ENCODE measurements at regions not wholly inside any gene's neighbourhood (a gene's known extent, or its start where the extent isn't known, plus 50 kb on each side); places are given as distances from the start of the nearest gene placed in this dataset.

GRCh38 chrX:4825550-4825949, 1112.1 kb upstream of the PRKX start:
- peaks cover 2% of the 10 kb centered on the region for H3K9me3 Mint-ChIP-seq
- peaks cover 2% of the 10 kb centered on the region for H3K27me3 Mint-ChIP-seq (ENCODE audit: low read depth)
- H3K36me3 Mint-ChIP-seq (ENCODE audit: low read depth) = no peaks in the 10 kb centered on the region
- DNase-seq (ENCODE audit: low read depth, low spot score) = no peak
- no peak overlapping the region for H3K27ac Mint-ChIP-seq (ENCODE audit: unreplicated experiment)
- no peak for TF ChIP-seq CTCF (conservative IDR thresholded peaks at IDR 0.05)
- H3K4me1 Mint-ChIP-seq = peaks cover 5% of the 10 kb centered on the region
- H3K4me3 Mint-ChIP-seq = no peak overlapping the region

- no peak for TF ChIP-seq CTCF (conservative IDR thresholded peaks at IDR 0.05)
- Mint-ChIP-seq H3K4me3 (no peak overlapping the region), H3K27ac (ENCODE audit: unreplicated experiment) (no peak overlapping the region), H3K4me1 (no peaks in the 10 kb centered on the region), H3K27me3 (ENCODE audit: low read depth) (no peaks in the 10 kb centered on the region), H3K9me3 (peaks cover 5% of the 10 kb centered on the region), H3K36me3 (ENCODE audit: low read depth) (no peaks in the 10 kb centered on the region)
- no peak for DNase-seq (ENCODE audit: low read depth, low spot score)
Measured at GRCh38 chrX:4809571-4809970, 1096.1 kb upstream of the PRKX start.

GRCh38 chrX:4805502-4805901, 1092.1 kb upstream of the PRKX start:
- Mint-ChIP-seq H3K27ac (ENCODE audit: unreplicated experiment) (no peak overlapping the region), H3K27me3 (ENCODE audit: low read depth) (no peaks in the 10 kb centered on the region)
- DNase-seq (ENCODE audit: low read depth, low spot score) = no peak

GRCh38 chrX:4800756-4801155, 1087.3 kb upstream of the PRKX start:
- H3K36me3 Mint-ChIP-seq (ENCODE audit: low read depth) = no peaks in the 10 kb centered on the region
- no peaks in the 10 kb centered on the region for H3K4me1 Mint-ChIP-seq
- no peak for TF ChIP-seq CTCF (conservative IDR thresholded peaks at IDR 0.05)
- no peak for DNase-seq (ENCODE audit: low read depth, low spot score)
- no peaks in the 10 kb centered on the region for H3K27me3 Mint-ChIP-seq (ENCODE audit: low read depth)
- no peak overlapping the region for H3K27ac Mint-ChIP-seq (ENCODE audit: unreplicated experiment)
- peaks cover 3% of the 10 kb centered on the region for H3K9me3 Mint-ChIP-seq
- H3K4me3 Mint-ChIP-seq = no peak overlapping the region

More at GRCh38 chrX:4805502-4805901, 1092.1 kb upstream of the PRKX start:
- no peaks in the 10 kb centered on the region for H3K4me1 Mint-ChIP-seq
- H3K36me3 Mint-ChIP-seq (ENCODE audit: low read depth) = no peaks in the 10 kb centered on the region
- H3K4me3 Mint-ChIP-seq = no peak overlapping the region
- H3K9me3 Mint-ChIP-seq = peaks cover 3% of the 10 kb centered on the region
- TF ChIP-seq CTCF (conservative IDR thresholded peaks at IDR 0.05) = no peak

- Mint-ChIP-seq H3K4me1 (no peaks in the 10 kb centered on the region), H3K36me3 (ENCODE audit: low read depth) (no peaks in the 10 kb centered on the region), H3K27me3 (ENCODE audit: low read depth) (no peaks in the 10 kb centered on the region), H3K27ac (ENCODE audit: unreplicated experiment) (no peak overlapping the region), H3K4me3 (no peak overlapping the region), H3K9me3 (no peaks in the 10 kb centered on the region)
- no peak for TF ChIP-seq CTCF (conservative IDR thresholded peaks at IDR 0.05)
- no peak for DNase-seq (ENCODE audit: low read depth, low spot score)
Measured at GRCh38 chrX:4787971-4788370, 1074.5 kb upstream of the PRKX start.

GRCh38 chrX:4764888-4765287, 1051.4 kb upstream of the PRKX start:
- TF ChIP-seq CTCF (conservative IDR thresholded peaks at IDR 0.05) = no peak
- DNase-seq (ENCODE audit: low read depth, low spot score) = no peak
- no peak overlapping the region for H3K4me3 Mint-ChIP-seq
- no peak overlapping the region for H3K27ac Mint-ChIP-seq (ENCODE audit: unreplicated experiment)
- H3K9me3 Mint-ChIP-seq = peaks cover 2% of the 10 kb centered on the region
- H3K27me3 Mint-ChIP-seq (ENCODE audit: low read depth) = no peaks in the 10 kb centered on the region
- no peaks in the 10 kb centered on the region for H3K36me3 Mint-ChIP-seq (ENCODE audit: low read depth)
- H3K4me1 Mint-ChIP-seq = no peaks in the 10 kb centered on the region

All from neural crest cell (in vitro differentiated cells).